ENCODE measurements at regions not wholly inside any gene's neighbourhood (a gene's known extent, or its start where the extent isn't known, plus 50 kb on each side); places are given as distances from the start of the nearest gene placed in this dataset.

- BruUV-seq (replicated peaks): no TSS peak
- intact Hi-C loops (cut with micrococcal nuclease; ENCODE audit: unreplicated experiment) (loop anchor here (10.0 kb wide), 1 partner anchor 343 kb away; no protein-coding TSS in a partner anchor), in situ Hi-C loops (cut with HindIII; ENCODE audit: low pct_unique_long_range_greater_than_20kb, low sequenced_read_pairs) (no loop called here)
- TF ChIP-seq SIN3A (IDR thresholded peaks at IDR 0.05; ENCODE audit: borderline replicate concordance, insufficient read depth, low read depth, low read length) (no peak), REST (IDR thresholded peaks at IDR 0.05; ENCODE audit: insufficient read depth in 1 of 2, low read depth in 2 of 2, low read length in 1 of 2) (no peak), POLR2AphosphoS5 (IDR thresholded peaks at IDR 0.05; ENCODE audit: low read depth, low read length) (no peak), CTCF (IDR thresholded peaks at IDR 0.05) (peak; percentile 30; the same call in 1 of the 2 replicates), TCF7L2 (IDR thresholded peaks at IDR 0.05; ENCODE audit: low read depth, low read length) (no peak)
- Histone ChIP-seq H3K36me3 (ENCODE audit: control insufficient read depth, insufficient read depth, low read length) (no peaks in the 10 kb centered on the region), H3K4me1 (ENCODE audit: control insufficient read depth, insufficient read depth, low read length) (no peaks in the 10 kb centered on the region), H3K27me3 (ENCODE audit: control insufficient read depth, insufficient read depth, low read length) (no peaks in the 10 kb centered on the region), H3K9me3 (ENCODE audit: control insufficient read depth, insufficient read depth, low read depth, low read length) (no peaks in the 10 kb centered on the region), H3K4me3 (ENCODE audit: low read depth in 2 of 2, low read length in 2 of 2) (no peak overlapping the region), H3K27ac (ENCODE audit: low read length) (no peak overlapping the region)
- no peak for ATAC-seq
- ChIA-PET POLR2A (no interaction called here), CTCF (interaction anchor here (0.8 kb wide), 1 partner anchor 341 kb away, joined by 3 read pairs; no protein-coding TSS in a partner anchor)
- DNase-seq (ENCODE audit: low read depth, low spot score): no peak
Measured at GRCh38 chr3:43161684-43162229, 55.9 kb upstream of the POMGNT2 start.

- CTCF ChIA-PET: interaction anchor here (1.2 kb wide), 1 partner anchor 199 kb away, joined by 4 read pairs; no protein-coding TSS in a partner anchor
- Histone ChIP-seq H3K36me3 (ENCODE audit: control insufficient read depth, insufficient read depth, low read length) (no peaks in the 10 kb centered on the region), H3K27me3 (ENCODE audit: control insufficient read depth, insufficient read depth, low read length) (0 out of 2 replicates have a peak, but pooled peaks cover 2% of the 10 kb centered on the region), H3K4me3 (ENCODE audit: low read depth in 2 of 2, low read length in 2 of 2) (no peak overlapping the region), H3K9me3 (ENCODE audit: control insufficient read depth, insufficient read depth, low read depth, low read length) (no peaks in the 10 kb centered on the region), H3K27ac (ENCODE audit: low read length) (no peak overlapping the region), H3K4me1 (ENCODE audit: control insufficient read depth, insufficient read depth, low read length) (no peaks in the 10 kb centered on the region)
- in situ Hi-C loops (cut with HindIII; ENCODE audit: low pct_unique_long_range_greater_than_20kb, low sequenced_read_pairs) (no loop called here), intact Hi-C loops (cut with micrococcal nuclease; ENCODE audit: unreplicated experiment) (loop anchor here (10.0 kb wide), 1 partner anchor 344 kb away; no protein-coding TSS in a partner anchor)
- BruUV-seq (replicated peaks): no TSS peak
- TF ChIP-seq SIN3A (IDR thresholded peaks at IDR 0.05; ENCODE audit: borderline replicate concordance, insufficient read depth, low read depth, low read length) (no peak), POLR2AphosphoS5 (IDR thresholded peaks at IDR 0.05; ENCODE audit: low read depth, low read length) (no peak), REST (IDR thresholded peaks at IDR 0.05; ENCODE audit: insufficient read depth in 1 of 2, low read depth in 2 of 2, low read length in 1 of 2) (no peak), TCF7L2 (IDR thresholded peaks at IDR 0.05; ENCODE audit: low read depth, low read length) (no peak), CTCF (IDR thresholded peaks at IDR 0.05) (no peak)
- ATAC-seq (no peak), DNase-seq (ENCODE audit: low read depth, low spot score) (no peak)
- POLR2A ChIA-PET: no interaction called here
Measured at GRCh38 chr3:43160664-43161063, 54.8 kb upstream of the POMGNT2 start.
